SK-MEL-5 (cell line): ENCODE measurements at regions not wholly inside any gene's neighbourhood (a gene's known extent, or its start where the extent isn't known, plus 50 kb on each side); places are given as distances from the start of the nearest gene placed in this dataset.

ENCODE experiments used
- DNase-seq: peaks from one replicate; pipeline ENCODE4 v3.0.0-alpha.2; 2016; ENCODE audit warnings: low read depth, low spot score
- in situ Hi-C: cut with HindIII; loops from 2 replicates; pipeline ENCODE4 v1.10.0; 2016; ENCODE audit warnings: low sequenced_read_pairs, high pct_unique_total_duplicates, low pct_unique_long_range_greater_than_20kb

- DNase-seq = no peak
- in situ Hi-C loops = no loop called here
These were observed 240.7 kb downstream of the MAP2K4 start for GRCh38 chr17:12261354-12261753.

GRCh38 chr17:12269751-12270150 lies 249.1 kb downstream of the MAP2K4 start:
- in situ Hi-C loops = no loop called here
- no peak for DNase-seq

GRCh38 chr17:12277827-12278226 lies 257.1 kb downstream of the MAP2K4 start:
- in situ Hi-C loops = no loop called here
- DNase-seq = no peak

- in situ Hi-C loops = no loop called here
- DNase-seq = no peak
These were observed 261.4 kb downstream of the MAP2K4 start for GRCh38 chr17:12282056-12282455.

GRCh38 chr17:12287953-12288352 lies 267.3 kb downstream of the MAP2K4 start:
- in situ Hi-C loops = no loop called here
- DNase-seq = no peak

- in situ Hi-C loops = no loop called here
These were observed 269.5 kb downstream of the MAP2K4 start for GRCh38 chr17:12290207-12290606.

GRCh38 chr17:12296209-12296625 lies 275.5 kb downstream of the MAP2K4 start:
- no peak for DNase-seq
- in situ Hi-C loops = no loop called here

More at GRCh38 chr17:12290207-12290606, 269.5 kb downstream of the MAP2K4 start:
- no peak for DNase-seq

- no peak for DNase-seq
- in situ Hi-C loops = no loop called here
These were observed 280.9 kb downstream of the MAP2K4 start for GRCh38 chr17:12301551-12301950.

GRCh38 chr17:12302711-12303110 lies 282.0 kb downstream of the MAP2K4 start:
- no peak for DNase-seq
- in situ Hi-C loops = no loop called here

GRCh38 chr17:12310811-12311210 lies 290.1 kb downstream of the MAP2K4 start:
- in situ Hi-C loops = no loop called here
- no peak for DNase-seq

- in situ Hi-C loops = no loop called here
- no peak for DNase-seq
These were observed 292.0 kb downstream of the MAP2K4 start for GRCh38 chr17:12312692-12313091.

GRCh38 chr17:12313786-12314185 lies 293.1 kb downstream of the MAP2K4 start:
- no peak for DNase-seq
- in situ Hi-C loops = no loop called here

- in situ Hi-C loops = no loop called here
These were observed 295.3 kb downstream of the MAP2K4 start for GRCh38 chr17:12316021-12316420.

GRCh38 chr17:12318571-12319266 lies 298.0 kb downstream of the MAP2K4 start:
- in situ Hi-C loops = no loop called here
- no peak for DNase-seq

More at GRCh38 chr17:12316021-12316420, 295.3 kb downstream of the MAP2K4 start:
- DNase-seq = no peak

- in situ Hi-C loops = no loop called here
- no peak for DNase-seq
These were observed 299.6 kb downstream of the MAP2K4 start for GRCh38 chr17:12320286-12320685.

GRCh38 chr17:12328204-12328603 lies 307.5 kb downstream of the MAP2K4 start:
- DNase-seq = no peak
- in situ Hi-C loops = no loop called here

- DNase-seq = no peak
- in situ Hi-C loops = no loop called here
These were observed 309.8 kb downstream of the MAP2K4 start for GRCh38 chr17:12330456-12330855.

GRCh38 chr17:12341328-12341727 lies 320.7 kb downstream of the MAP2K4 start:
- no peak for DNase-seq
- in situ Hi-C loops = no loop called here

GRCh38 chr17:12342161-12342560 lies 321.5 kb downstream of the MAP2K4 start:
- no peak for DNase-seq
- in situ Hi-C loops = no loop called here
